ENCODE measurements at regions not wholly inside any gene's neighbourhood (a gene's known extent, or its start where the extent isn't known, plus 50 kb on each side); places are given as distances from the start of the nearest gene placed in this dataset.
"Not testable (repeated sequence)": the region's sequence is repeated elsewhere in the genome, so short reads cannot be mapped to it uniquely, and the experiment has no call there.

- ChIA-PET POLR2A (no interaction called here), CTCF (no interaction called here)
- DNase-seq: no peak
- Mint-ChIP-seq H3K4me3 (no peak overlapping the region), H3K27ac (no peak overlapping the region), H3K36me3 (no peaks in the 10 kb centered on the region), H3K9me3 (no peaks in the 10 kb centered on the region), H3K4me1 (ENCODE audit: low read depth) (no peaks in the 10 kb centered on the region), H3K27me3 (no peaks in the 10 kb centered on the region)
- intact Hi-C loops (cut with micrococcal nuclease): no loop called here
Measured at GRCh38 chr2:83808878-83809277, 650.2 kb downstream of the SUCLG1 start.

GRCh38 chr2:83802604-83803003 is 656.5 kb downstream of the SUCLG1 start:
- no peak for DNase-seq
- no peaks in the 10 kb centered on the region for H3K27me3 Mint-ChIP-seq
- ChIA-PET CTCF (no interaction called here), POLR2A (no interaction called here)
- no peaks in the 10 kb centered on the region for H3K9me3 Mint-ChIP-seq
- H3K4me1 Mint-ChIP-seq (ENCODE audit: low read depth): no peaks in the 10 kb centered on the region
- no peak overlapping the region for H3K27ac Mint-ChIP-seq
- no peak overlapping the region for H3K4me3 Mint-ChIP-seq
- no peaks in the 10 kb centered on the region for H3K36me3 Mint-ChIP-seq
- intact Hi-C loops (cut with micrococcal nuclease): no loop called here

- no peak for DNase-seq
- H3K4me3 Mint-ChIP-seq: no peak overlapping the region
- no peaks in the 10 kb centered on the region for H3K9me3 Mint-ChIP-seq
- CTCF ChIA-PET: interaction anchor here (0.7 kb wide), 1 partner anchor 29 kb away, joined by 3 read pairs; no protein-coding TSS in a partner anchor
- H3K36me3 Mint-ChIP-seq: no peaks in the 10 kb centered on the region
- POLR2A ChIA-PET: no interaction called here
- H3K27ac Mint-ChIP-seq: no peak overlapping the region
- no peaks in the 10 kb centered on the region for H3K27me3 Mint-ChIP-seq
- H3K4me1 Mint-ChIP-seq (ENCODE audit: low read depth): no peaks in the 10 kb centered on the region
- intact Hi-C loops (cut with micrococcal nuclease): no loop called here
Measured at GRCh38 chr2:83795777-83796176, 663.3 kb downstream of the SUCLG1 start.

- H3K4me3 Mint-ChIP-seq; intact Hi-C loops (cut with micrococcal nuclease); H3K27me3 Mint-ChIP-seq; CTCF ChIA-PET; H3K27ac Mint-ChIP-seq; H3K36me3 Mint-ChIP-seq; DNase-seq; POLR2A ChIA-PET; H3K9me3 Mint-ChIP-seq; H3K4me1 Mint-ChIP-seq (ENCODE audit: low read depth): not testable (repeated sequence)
Measured at GRCh38 chr2:83790467-83790866, 668.6 kb downstream of the SUCLG1 start.

- H3K4me1 Mint-ChIP-seq (ENCODE audit: low read depth); intact Hi-C loops (cut with micrococcal nuclease); CTCF ChIA-PET; H3K9me3 Mint-ChIP-seq; H3K4me3 Mint-ChIP-seq; POLR2A ChIA-PET; H3K27ac Mint-ChIP-seq; H3K27me3 Mint-ChIP-seq; DNase-seq; H3K36me3 Mint-ChIP-seq: not testable (repeated sequence)
Measured at GRCh38 chr2:83789674-83790073, 669.4 kb downstream of the SUCLG1 start.

GRCh38 chr2:83788938-83789566 is 670.0 kb downstream of the SUCLG1 start:
- H3K27me3 Mint-ChIP-seq; H3K4me1 Mint-ChIP-seq (ENCODE audit: low read depth); POLR2A ChIA-PET; H3K9me3 Mint-ChIP-seq; intact Hi-C loops (cut with micrococcal nuclease); CTCF ChIA-PET; DNase-seq; H3K27ac Mint-ChIP-seq; H3K36me3 Mint-ChIP-seq; H3K4me3 Mint-ChIP-seq: not testable (repeated sequence)

GRCh38 chr2:83787189-83787588 is 671.9 kb downstream of the SUCLG1 start:
- intact Hi-C loops (cut with micrococcal nuclease): no loop called here
- no peaks in the 10 kb centered on the region for H3K36me3 Mint-ChIP-seq
- H3K9me3 Mint-ChIP-seq: no peaks in the 10 kb centered on the region
- no peaks in the 10 kb centered on the region for H3K4me1 Mint-ChIP-seq (ENCODE audit: low read depth)
- no peak for DNase-seq
- H3K4me3 Mint-ChIP-seq: no peak overlapping the region
- H3K27me3 Mint-ChIP-seq: no peaks in the 10 kb centered on the region
- no peak overlapping the region for H3K27ac Mint-ChIP-seq
- ChIA-PET POLR2A (no interaction called here), CTCF (no interaction called here)

- Mint-ChIP-seq H3K27me3 (no peaks in the 10 kb centered on the region), H3K4me3 (no peak overlapping the region), H3K36me3 (no peaks in the 10 kb centered on the region), H3K4me1 (ENCODE audit: low read depth) (no peaks in the 10 kb centered on the region), H3K27ac (no peak overlapping the region), H3K9me3 (peaks cover 6% of the 10 kb centered on the region)
- DNase-seq: no peak
- ChIA-PET POLR2A (interaction anchor here (0.6 kb wide), 1 partner anchor 12 kb away, joined by 4 read pairs; no protein-coding TSS in a partner anchor), CTCF (no interaction called here)
- intact Hi-C loops (cut with micrococcal nuclease): no loop called here
Measured at GRCh38 chr2:83786140-83786539, 672.9 kb downstream of the SUCLG1 start.

GRCh38 chr2:83784947-83785346 is 674.1 kb downstream of the SUCLG1 start:
- no peak for DNase-seq
- H3K4me3 Mint-ChIP-seq: no peak overlapping the region
- intact Hi-C loops (cut with micrococcal nuclease): no loop called here
- no peaks in the 10 kb centered on the region for H3K4me1 Mint-ChIP-seq (ENCODE audit: low read depth)
- no peaks in the 10 kb centered on the region for H3K36me3 Mint-ChIP-seq
- CTCF ChIA-PET: no interaction called here
- peaks cover 6% of the 10 kb centered on the region for H3K9me3 Mint-ChIP-seq
- H3K27me3 Mint-ChIP-seq: no peaks in the 10 kb centered on the region
- POLR2A ChIA-PET: no interaction called here
- H3K27ac Mint-ChIP-seq: no peak overlapping the region

GRCh38 chr2:83784315-83784714 is 674.8 kb downstream of the SUCLG1 start:
- no peaks in the 10 kb centered on the region for H3K4me1 Mint-ChIP-seq (ENCODE audit: low read depth)
- no peak overlapping the region for H3K27ac Mint-ChIP-seq
- ChIA-PET POLR2A (no interaction called here), CTCF (no interaction called here)
- no peak for DNase-seq
- H3K27me3 Mint-ChIP-seq: no peaks in the 10 kb centered on the region
- peaks cover 6% of the 10 kb centered on the region for H3K9me3 Mint-ChIP-seq
- no peaks in the 10 kb centered on the region for H3K36me3 Mint-ChIP-seq
- H3K4me3 Mint-ChIP-seq: no peak overlapping the region
- intact Hi-C loops (cut with micrococcal nuclease): no loop called here

GRCh38 chr2:83782122-83782521 is 677.0 kb downstream of the SUCLG1 start:
- ChIA-PET CTCF (no interaction called here), POLR2A (no interaction called here)
- DNase-seq: no peak
- H3K4me3 Mint-ChIP-seq: no peak overlapping the region
- H3K4me1 Mint-ChIP-seq (ENCODE audit: low read depth): no peaks in the 10 kb centered on the region
- no peaks in the 10 kb centered on the region for H3K27me3 Mint-ChIP-seq
- intact Hi-C loops (cut with micrococcal nuclease): no loop called here
- H3K9me3 Mint-ChIP-seq: peaks cover 6% of the 10 kb centered on the region
- H3K27ac Mint-ChIP-seq: no peak overlapping the region
- no peaks in the 10 kb centered on the region for H3K36me3 Mint-ChIP-seq

GRCh38 chr2:83764447-83765005 is 694.6 kb downstream of the SUCLG1 start:
- Mint-ChIP-seq H3K27ac (no peak overlapping the region), H3K4me1 (ENCODE audit: low read depth) (no peaks in the 10 kb centered on the region), H3K4me3 (no peak overlapping the region), H3K36me3 (peaks cover 2% of the 10 kb centered on the region), H3K9me3 (peaks cover 33% of the 10 kb centered on the region), H3K27me3 (no peaks in the 10 kb centered on the region)
- POLR2A ChIA-PET: no interaction called here
- intact Hi-C loops (cut with micrococcal nuclease): no loop called here
- DNase-seq: no peak
- CTCF ChIA-PET: no interaction called here

GRCh38 chr2:83757329-83757728 is 701.8 kb downstream of the SUCLG1 start:
- CTCF ChIA-PET: no interaction called here
- Mint-ChIP-seq H3K4me1 (ENCODE audit: low read depth) (no peaks in the 10 kb centered on the region), H3K27me3 (no peaks in the 10 kb centered on the region), H3K36me3 (peaks cover 2% of the 10 kb centered on the region), H3K9me3 (peaks cover 18% of the 10 kb centered on the region), H3K4me3 (no peak overlapping the region), H3K27ac (no peak overlapping the region)
- no peak for DNase-seq
- intact Hi-C loops (cut with micrococcal nuclease): no loop called here
- POLR2A ChIA-PET: no interaction called here

Data from activated CD4-positive, alpha-beta memory T cell treated with anti-CD3 and anti-CD28 coated beads for 36 hours (primary cell).